ENCODE measurements at regions not wholly inside any gene's neighbourhood (a gene's known extent, or its start where the extent isn't known, plus 50 kb on each side); places are given as distances from the start of the nearest gene placed in this dataset.

DNA sequence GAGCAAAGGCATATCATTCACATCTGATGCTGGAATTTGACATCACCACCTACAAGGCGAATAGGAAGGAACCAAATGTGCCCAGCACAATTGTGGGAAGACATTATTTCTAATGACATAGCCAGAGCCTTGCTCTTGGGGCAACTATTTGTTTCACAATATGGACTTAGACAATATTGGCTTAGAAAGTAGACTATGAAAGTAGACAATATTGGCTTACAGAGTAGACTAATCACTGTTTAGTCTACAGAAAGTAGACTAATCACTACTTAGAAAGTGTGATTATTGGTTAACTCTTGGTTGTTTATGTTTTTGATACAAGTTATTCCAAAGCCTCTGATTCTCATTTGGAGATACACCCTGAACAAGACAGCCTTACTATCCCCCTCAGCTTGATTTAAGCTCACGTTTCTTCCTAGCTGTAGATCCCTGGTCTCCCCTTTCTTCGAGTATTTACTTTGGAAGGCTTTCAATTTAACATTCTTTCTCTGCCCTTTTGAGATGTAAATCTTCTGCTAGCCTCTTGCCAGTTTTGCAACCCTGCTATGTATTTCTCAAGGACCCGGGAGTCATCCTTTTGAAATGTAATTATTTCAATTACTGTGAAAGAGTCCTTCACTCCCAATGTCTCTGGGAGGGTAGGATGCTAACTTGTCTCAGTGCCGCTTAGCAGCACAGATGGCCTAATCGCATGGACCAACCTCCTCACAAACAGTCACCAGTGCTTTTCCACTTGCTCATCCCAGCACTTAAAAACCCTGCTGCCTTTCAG, 843.2 kb downstream of the GALC start:
- peak; percentile 80 for DNase-seq (ENCODE audit: low read depth)
- no peak overlapping the region for H3K4me3 ChIP-seq (ENCODE audit: control insufficient read depth, low read depth, low read length)
- TF ChIP-seq, protein P1, sequence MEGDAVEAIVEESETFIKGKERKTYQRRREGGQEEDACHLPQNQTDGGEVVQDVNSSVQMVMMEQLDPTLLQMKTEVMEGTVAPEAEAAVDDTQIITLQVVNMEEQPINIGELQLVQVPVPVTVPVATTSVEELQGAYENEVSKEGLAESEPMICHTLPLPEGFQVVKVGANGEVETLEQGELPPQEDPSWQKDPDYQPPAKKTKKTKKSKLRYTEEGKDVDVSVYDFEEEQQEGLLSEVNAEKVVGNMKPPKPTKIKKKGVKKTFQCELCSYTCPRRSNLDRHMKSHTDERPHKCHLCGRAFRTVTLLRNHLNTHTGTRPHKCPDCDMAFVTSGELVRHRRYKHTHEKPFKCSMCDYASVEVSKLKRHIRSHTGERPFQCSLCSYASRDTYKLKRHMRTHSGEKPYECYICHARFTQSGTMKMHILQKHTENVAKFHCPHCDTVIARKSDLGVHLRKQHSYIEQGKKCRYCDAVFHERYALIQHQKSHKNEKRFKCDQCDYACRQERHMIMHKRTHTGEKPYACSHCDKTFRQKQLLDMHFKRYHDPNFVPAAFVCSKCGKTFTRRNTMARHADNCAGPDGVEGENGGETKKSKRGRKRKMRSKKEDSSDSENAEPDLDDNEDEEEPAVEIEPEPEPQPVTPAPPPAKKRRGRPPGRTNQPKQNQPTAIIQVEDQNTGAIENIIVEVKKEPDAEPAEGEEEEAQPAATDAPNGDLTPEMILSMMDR (conservative IDR thresholded peaks at IDR 0.05; ENCODE audit: control insufficient read depth, insufficient read depth, low read depth, low read length): no peak

DNA sequence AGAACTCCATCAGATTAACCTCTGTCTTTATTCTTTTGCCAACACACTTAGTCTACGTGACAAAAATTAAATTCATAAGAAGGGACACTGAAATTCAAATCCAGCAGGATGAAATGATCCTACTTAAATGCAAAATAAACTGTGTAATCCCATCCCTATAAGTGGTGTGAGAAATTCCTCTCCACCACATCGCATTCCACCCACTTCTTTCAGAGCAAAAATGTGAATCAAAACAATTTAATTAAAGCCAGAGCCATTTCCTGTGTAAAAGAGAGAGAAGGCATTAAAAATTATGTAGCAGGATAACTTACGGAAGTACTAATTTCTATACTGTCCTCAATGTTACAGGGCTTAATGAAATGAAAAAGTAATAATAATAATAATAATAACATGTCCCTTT, 844.3 kb downstream of the GALC start:
- no peak overlapping the region for H3K4me3 ChIP-seq (ENCODE audit: control insufficient read depth, low read depth, low read length)
- peak; percentile 34 for DNase-seq (ENCODE audit: low read depth)
- TF ChIP-seq, protein P1 (conservative IDR thresholded peaks at IDR 0.05; ENCODE audit: control insufficient read depth, insufficient read depth, low read depth, low read length): no peak

DNA sequence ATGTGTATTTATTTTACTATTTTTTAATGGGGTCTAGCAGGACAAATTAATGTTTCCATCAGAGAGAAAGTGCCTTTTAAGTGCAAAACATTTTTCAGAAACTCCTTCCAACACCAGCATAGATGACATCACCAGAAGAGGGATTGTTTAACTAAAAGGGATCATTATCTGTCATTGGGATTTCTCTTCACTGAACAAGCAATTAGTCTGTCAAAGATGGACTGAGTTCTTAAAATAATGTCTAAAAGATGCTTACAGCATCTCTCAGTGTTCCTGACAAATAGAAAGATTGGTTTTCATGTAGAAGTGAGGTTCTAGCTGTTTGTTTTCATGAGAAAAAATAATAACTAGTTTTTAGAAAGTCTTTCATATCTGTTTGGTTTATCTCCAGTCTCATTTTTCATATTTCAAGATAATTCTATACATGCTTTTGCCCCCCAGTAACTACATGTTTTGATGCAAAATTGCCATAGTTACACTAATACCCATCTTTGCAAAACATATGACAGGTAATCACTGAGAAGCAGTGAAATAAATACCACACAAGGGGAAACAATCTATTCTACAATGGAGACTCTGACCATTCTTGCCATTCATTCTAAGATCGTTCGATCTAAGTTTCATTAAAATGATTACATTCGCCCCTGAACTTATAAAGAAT, 850.3 kb downstream of the GALC start:
- TF ChIP-seq, protein P1 (conservative IDR thresholded peaks at IDR 0.05; ENCODE audit: control insufficient read depth, insufficient read depth, low read depth, low read length): no peak
- no peak for DNase-seq (ENCODE audit: low read depth)
- H3K4me3 ChIP-seq (ENCODE audit: control insufficient read depth, low read depth, low read length): no peak overlapping the region

DNA sequence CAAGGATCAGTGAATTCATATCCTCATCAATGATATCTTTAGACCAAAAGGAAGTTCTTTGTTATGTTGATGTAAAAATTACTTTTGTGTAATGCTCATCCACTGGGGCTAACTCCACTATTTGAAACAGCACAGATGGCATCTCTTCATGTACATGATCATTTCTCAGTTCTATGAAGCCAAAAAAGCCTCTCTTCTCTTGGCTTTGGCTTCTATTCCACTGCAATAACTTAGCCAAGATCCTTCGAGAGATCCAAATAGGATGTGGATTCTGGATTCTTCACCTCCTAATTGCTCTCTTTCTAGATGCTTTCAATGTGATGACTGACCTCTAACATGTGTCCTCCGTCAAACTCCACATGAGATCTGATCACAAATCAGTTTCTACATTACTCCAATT, 851.2 kb downstream of the GALC start:
- H3K4me3 ChIP-seq (ENCODE audit: control insufficient read depth, low read depth, low read length): no peak overlapping the region
- DNase-seq (ENCODE audit: low read depth): no peak
- TF ChIP-seq, protein P1 (conservative IDR thresholded peaks at IDR 0.05; ENCODE audit: control insufficient read depth, insufficient read depth, low read depth, low read length): no peak

DNA sequence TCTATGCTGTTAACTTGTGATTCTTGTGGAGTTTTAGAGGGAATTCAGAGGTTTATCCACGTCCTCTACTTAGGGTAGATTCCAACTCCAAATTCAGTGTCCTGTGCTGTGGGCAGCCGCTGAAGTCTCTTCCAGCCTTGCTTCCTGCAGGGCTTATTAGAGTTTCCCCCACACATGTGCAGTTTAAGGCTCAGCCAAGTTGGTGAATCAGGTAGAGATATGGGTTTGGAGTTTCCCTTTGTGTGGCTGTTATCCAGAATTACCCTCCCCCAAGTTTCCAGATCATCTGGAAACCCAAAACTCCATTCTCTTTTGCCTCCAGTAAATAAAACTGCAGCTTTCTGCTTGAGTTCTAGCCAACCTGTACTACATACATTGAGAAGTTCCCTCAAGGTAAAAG, 853.7 kb downstream of the GALC start:
- DNase-seq (ENCODE audit: low read depth): peak; percentile 21
- no peak overlapping the region for H3K4me3 ChIP-seq (ENCODE audit: control insufficient read depth, low read depth, low read length)
- TF ChIP-seq, protein P1 (conservative IDR thresholded peaks at IDR 0.05; ENCODE audit: control insufficient read depth, insufficient read depth, low read depth, low read length): no peak

DNA sequence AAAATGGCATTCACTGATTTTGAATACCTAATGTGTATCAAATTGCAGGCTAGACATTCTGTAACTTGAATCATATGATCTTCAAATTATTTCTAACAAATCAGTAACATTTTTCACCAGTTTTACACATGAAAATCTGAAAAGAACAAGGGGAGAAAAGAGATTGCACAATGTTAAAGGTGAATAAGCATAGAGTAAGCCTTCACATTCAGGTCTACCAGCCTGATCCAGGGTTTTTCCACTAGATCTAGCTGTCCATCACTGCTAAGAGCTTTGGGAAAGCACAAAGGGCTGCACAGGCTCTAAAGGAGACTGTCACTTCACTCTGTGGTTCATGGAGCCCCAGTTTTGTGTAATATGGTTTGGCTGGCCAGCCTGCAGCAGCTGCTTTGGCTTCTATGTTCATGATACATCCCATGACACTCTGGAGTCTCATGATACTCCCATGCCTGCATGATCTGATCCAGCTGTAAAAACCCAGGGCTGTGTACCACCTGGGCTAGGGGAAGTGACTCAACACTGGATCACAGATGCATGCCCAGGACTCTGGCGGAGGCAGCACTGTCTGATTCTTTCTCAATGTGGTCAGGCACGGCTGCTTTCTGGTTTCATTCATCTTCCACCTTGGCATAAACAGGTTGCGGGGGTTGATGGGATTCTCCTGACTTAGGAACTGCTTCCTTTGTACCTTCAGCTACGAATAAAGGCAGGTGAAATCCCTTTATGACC, 859.7 kb downstream of the GALC start:
- peak; percentile 96 for DNase-seq (ENCODE audit: low read depth)
- H3K4me3 ChIP-seq (ENCODE audit: control insufficient read depth, low read depth, low read length): no peak overlapping the region
- TF ChIP-seq, protein P1 (conservative IDR thresholded peaks at IDR 0.05; ENCODE audit: control insufficient read depth, insufficient read depth, low read depth, low read length): no peak
